GM12891 (cell line): ENCODE measurements at regions not wholly inside any gene's neighbourhood (a gene's known extent, or its start where the extent isn't known, plus 50 kb on each side); places are given as distances from the start of the nearest gene placed in this dataset.

ENCODE experiments used
- PAX5 ChIP-seq: IDR thresholded peaks from 2 replicates; pipeline ENCODE4 v1.6.1; 2011; ENCODE audit warnings: low read length, moderate library complexity, mild to moderate bottlenecking; ENCODE audit not compliant: insufficient read depth, severe bottlenecking
- POLR2A ChIP-seq: IDR thresholded peaks from 2 replicates; pipeline ENCODE4 v1.6.1; 2011; ENCODE audit warnings: low read depth, low read length, control low read depth
- POLR2AphosphoS5 ChIP-seq: IDR thresholded peaks from 2 replicates; pipeline ENCODE4 v1.6.1; 2011; ENCODE audit warnings: low read depth, low read length, control low read depth
- POU2F2 ChIP-seq: IDR thresholded peaks from 2 replicates; pipeline ENCODE4 v1.6.1; 2011; ENCODE audit warnings: low read depth, mild to moderate bottlenecking, control low read depth, low read length, moderate library complexity
- SPI1 ChIP-seq: IDR thresholded peaks from 2 replicates; pipeline ENCODE4 v1.6.1; 2011; ENCODE audit warnings: low read depth, low read length, control low read depth
- TAF1 ChIP-seq: IDR thresholded peaks from 2 replicates; pipeline ENCODE4 v1.6.1; 2011; ENCODE audit warnings: low read depth, low read length, control low read depth

GRCh38 chr2:205867371-205867770 is 185.1 kb downstream of the NRP2 start:
- TF ChIP-seq POLR2A (no peak), POLR2AphosphoS5 (no peak), TAF1 (no peak), SPI1 (no peak), POU2F2 (no peak), PAX5 (no peak)
